SW480 (cell line): ENCODE measurements at regions not wholly inside any gene's neighbourhood (a gene's known extent, or its start where the extent isn't known, plus 50 kb on each side); places are given as distances from the start of the nearest gene placed in this dataset.

ENCODE experiments used
- DNase-seq: peaks from one replicate; pipeline ENCODE4 v3.0.0-alpha.2; 2016; ENCODE audit warnings: low spot score

- no peak for DNase-seq
These were observed 269.5 kb downstream of the MAP2K4 start for GRCh38 chr17:12290207-12290606.

DNA sequence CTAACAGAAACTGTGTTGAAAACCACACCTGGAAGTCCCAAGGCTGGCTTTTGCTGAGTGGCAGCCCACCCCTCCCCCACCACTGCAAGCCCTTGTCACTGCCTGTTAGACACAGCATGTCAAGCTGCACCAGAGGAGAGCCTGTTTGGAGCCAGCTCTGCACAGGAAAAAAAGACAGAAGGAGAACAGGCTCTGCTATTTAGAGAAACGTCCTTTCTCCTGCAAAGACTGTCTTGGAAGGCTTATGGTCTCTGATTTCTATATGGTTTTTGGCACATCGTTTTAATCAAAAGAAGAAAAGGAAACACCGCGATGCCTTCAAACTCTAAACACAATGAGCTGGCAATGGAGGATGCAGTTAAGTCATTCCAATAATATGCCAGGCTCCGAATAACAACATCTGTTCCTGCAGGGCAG, 275.5 kb downstream of the MAP2K4 start:
- no peak for DNase-seq

GRCh38 chr17:12301551-12301950, 280.9 kb downstream of the MAP2K4 start:
- no peak for DNase-seq

GRCh38 chr17:12302711-12303110, 282.0 kb downstream of the MAP2K4 start:
- DNase-seq: no peak

DNA sequence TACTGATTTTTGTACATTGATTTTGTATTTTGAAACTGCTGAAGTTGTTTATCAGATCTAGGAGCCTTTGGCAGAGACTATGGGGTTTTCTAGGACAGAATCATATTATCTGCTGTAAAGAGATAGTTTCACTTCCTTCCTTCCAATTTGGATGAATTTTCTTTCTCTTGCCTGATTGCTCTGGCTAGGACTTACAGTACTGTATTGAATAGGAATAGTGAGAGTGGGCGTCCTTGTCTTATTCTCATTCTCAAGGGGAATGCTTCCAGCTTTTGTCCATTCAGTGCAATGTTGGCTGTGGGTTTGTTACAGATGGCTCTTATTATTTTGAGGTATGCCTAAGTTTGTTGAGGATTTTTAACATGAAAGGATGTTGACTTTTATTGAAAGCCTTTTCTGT, 290.1 kb downstream of the MAP2K4 start:
- DNase-seq: no peak

DNA sequence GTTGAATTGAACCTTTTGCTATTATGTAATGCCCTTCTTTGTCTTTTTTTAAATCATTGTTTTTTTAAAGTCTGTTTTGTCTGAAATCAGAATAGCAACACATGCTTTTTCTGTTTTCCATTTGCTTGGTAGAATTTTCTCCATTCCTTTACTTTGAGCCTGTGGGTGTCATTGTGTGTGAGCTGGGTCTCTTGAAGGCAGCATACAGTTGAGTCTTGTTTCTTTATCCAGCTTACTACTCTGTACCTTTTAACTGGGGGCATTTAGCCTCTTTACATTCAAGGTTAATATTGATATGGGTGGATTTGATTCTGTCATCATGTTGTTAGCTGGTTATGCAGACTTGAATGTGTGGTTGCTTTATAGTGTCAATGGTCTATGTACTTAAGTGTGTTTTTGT, 292.0 kb downstream of the MAP2K4 start:
- no peak for DNase-seq

- DNase-seq: no peak
These were observed 293.1 kb downstream of the MAP2K4 start for GRCh38 chr17:12313786-12314185.

GRCh38 chr17:12316021-12316420, 295.3 kb downstream of the MAP2K4 start:
- no peak for DNase-seq

DNA sequence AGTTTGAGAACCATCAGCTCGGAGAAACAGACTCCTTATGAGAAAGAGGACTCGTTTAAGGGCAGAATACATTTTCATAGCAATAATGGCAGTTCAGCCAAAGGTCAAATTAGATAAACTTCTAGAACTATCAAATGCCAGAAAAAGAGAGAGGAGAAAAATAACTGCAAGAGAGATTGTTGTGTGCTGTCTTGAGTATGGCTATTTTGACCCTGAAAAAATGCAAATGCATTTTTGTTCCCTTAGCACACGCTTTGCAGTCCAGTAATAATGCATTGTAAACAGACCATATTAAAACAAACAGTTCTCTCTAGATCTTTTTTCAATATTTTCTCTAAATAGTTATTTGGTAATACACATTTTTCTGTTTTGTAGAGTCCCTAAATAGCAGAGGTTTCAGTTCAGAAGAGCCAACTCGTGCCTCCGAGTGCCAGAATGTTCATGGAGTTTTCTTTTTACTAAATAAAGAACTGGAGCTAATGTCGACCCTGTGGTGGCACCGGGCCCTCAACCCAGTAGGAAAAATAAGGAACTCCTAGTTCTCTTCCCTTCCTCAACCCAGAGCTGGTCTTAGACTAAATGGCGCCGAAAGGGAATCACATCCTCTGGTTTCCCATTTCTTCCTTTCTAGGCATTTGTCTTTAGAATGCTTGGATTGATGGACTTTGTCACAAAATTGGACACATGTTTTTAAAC, 298.0 kb downstream of the MAP2K4 start:
- no peak for DNase-seq

DNA sequence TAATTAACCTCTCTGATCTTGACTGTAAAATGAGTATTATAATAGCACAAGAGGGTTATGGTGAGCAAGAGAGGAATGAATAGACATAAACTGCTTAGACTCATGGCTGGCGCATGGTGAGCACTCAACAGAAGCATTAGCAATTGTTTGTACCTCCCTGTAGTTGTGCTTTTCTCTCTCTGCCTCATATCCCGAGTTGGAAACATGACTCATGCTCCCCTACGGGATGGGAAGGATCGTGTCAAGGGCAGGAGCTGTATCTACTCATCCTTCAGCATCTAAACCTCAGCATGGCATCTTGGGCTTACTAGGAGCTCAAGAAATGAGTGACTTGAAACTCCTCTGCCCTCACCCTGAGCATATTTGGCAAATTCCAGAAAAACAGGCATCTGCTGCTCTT, 299.6 kb downstream of the MAP2K4 start:
- no peak for DNase-seq

GRCh38 chr17:12328204-12328603, 307.5 kb downstream of the MAP2K4 start:
- peak; percentile 19 for DNase-seq

- DNase-seq: no peak
These were observed 309.8 kb downstream of the MAP2K4 start for GRCh38 chr17:12330456-12330855.

- no peak for DNase-seq
These were observed 320.7 kb downstream of the MAP2K4 start for GRCh38 chr17:12341328-12341727.

GRCh38 chr17:12342161-12342560, 321.5 kb downstream of the MAP2K4 start:
- DNase-seq: no peak

GRCh38 chr17:12342609-12343435, 322.1 kb downstream of the MAP2K4 start:
- DNase-seq: peak; percentile 11

GRCh38 chr17:12348476-12348875, 317.2 kb upstream of the MYOCD start:
- DNase-seq: no peak

- no peak for DNase-seq
These were observed 316.4 kb upstream of the MYOCD start for GRCh38 chr17:12349297-12349696.

DNA sequence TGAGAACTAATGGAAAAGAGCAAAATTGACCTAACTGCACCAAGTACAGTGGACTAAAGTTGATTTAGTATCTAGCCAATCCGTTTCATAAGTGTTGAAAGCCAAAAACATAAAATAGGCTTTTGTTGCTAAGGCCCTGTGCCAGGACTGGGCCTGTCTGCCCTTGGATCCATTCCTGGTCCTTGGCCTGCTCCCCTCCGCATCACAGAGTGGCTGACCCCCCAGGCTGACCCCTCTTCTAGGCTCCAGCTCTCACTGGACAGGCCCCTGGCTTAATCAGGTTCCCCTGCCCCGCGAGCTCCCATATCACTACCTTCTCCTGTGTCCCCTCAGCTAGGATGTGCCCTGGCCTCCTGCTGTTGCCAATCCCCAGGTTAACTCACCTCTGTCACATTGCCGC, 313.6 kb upstream of the MYOCD start:
- DNase-seq: no peak

GRCh38 chr17:12357600-12357999, 308.1 kb upstream of the MYOCD start:
- DNase-seq: no peak

- DNase-seq: no peak
These were observed 307.2 kb upstream of the MYOCD start for GRCh38 chr17:12358477-12358876.

DNA sequence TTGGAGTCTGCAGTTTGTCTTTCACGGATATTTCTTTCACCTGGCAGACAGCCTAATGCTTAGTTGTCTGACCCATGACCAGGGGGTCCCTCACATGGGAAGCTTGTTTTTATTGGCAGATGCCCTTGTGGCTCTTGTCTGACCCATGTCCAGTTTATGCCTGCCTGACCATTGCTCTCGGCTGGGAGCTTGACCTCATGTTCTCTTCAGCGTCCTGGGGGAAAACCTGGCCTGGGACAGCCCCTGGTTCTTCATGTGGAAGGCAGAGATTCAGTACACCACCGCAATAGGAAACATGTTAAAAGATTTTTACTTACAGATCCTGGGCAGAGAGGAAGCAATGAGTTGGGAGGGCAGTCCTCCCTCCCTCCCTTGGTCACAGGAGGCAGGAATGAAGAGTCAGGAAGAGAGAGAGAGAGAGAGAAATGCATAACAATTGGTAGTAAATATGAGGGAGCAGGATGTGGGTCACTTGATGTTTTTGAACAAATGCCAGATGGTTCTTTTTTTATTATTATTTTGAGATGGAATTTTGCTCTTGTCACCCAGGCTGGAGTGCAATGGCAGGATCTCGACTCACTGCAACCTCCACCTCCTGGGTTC, 302.7 kb upstream of the MYOCD start:
- DNase-seq: no peak

GRCh38 chr17:12365805-12366204, 299.9 kb upstream of the MYOCD start:
- no peak for DNase-seq

GRCh38 chr17:12369065-12369464, 296.6 kb upstream of the MYOCD start:
- DNase-seq: no peak
